PFSK-1 (cell line): ENCODE measurements at regions not wholly inside any gene's neighbourhood (a gene's known extent, or its start where the extent isn't known, plus 50 kb on each side); places are given as distances from the start of the nearest gene placed in this dataset.

Source experiments
- POLR2AphosphoS5 ChIP-seq: IDR thresholded peaks from 2 replicates; pipeline ENCODE4 v1.6.1; 2012; ENCODE audit warnings: low read depth, mild to moderate bottlenecking, control low read depth, low read length, moderate library complexity
- TF ChIP-seq, protein P1 (sequence below), 2 experiments: IDR thresholded peaks; 2 replicates each; pipeline versions ENCODE4 v1.6.1 to v1.8.0; 2011 to 2012; ENCODE audit warnings: low read depth in 2 of 2, low read length in 2 of 2, control low read depth in 1 of 2, inconsistent platforms in 1 of 2, mild to moderate bottlenecking in 1 of 2, moderate library complexity in 1 of 2; ENCODE audit not compliant: insufficient read depth in 1 of 2

DNA sequence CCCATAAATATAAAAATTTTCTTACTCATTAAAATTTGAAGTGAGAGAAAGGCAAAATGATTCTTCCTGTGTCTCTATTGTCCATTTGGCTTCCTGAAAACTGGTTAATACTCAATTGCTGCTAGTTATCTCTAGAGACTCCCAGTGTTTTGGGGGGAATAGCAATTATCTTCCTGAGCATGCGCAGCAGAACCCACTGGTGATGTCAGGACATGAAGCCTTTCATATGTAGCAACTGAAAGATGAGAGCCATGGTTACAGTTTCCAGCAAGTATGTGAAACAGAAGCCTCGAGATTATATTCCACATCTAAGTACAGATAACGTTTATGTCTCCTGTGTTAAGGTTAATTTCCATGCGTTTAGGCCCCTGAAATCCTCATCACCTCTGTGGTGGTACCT lies 254.3 kb upstream of the FIGN start:
- TF ChIP-seq POLR2AphosphoS5, result no peak
- TF ChIP-seq, protein P1, sequence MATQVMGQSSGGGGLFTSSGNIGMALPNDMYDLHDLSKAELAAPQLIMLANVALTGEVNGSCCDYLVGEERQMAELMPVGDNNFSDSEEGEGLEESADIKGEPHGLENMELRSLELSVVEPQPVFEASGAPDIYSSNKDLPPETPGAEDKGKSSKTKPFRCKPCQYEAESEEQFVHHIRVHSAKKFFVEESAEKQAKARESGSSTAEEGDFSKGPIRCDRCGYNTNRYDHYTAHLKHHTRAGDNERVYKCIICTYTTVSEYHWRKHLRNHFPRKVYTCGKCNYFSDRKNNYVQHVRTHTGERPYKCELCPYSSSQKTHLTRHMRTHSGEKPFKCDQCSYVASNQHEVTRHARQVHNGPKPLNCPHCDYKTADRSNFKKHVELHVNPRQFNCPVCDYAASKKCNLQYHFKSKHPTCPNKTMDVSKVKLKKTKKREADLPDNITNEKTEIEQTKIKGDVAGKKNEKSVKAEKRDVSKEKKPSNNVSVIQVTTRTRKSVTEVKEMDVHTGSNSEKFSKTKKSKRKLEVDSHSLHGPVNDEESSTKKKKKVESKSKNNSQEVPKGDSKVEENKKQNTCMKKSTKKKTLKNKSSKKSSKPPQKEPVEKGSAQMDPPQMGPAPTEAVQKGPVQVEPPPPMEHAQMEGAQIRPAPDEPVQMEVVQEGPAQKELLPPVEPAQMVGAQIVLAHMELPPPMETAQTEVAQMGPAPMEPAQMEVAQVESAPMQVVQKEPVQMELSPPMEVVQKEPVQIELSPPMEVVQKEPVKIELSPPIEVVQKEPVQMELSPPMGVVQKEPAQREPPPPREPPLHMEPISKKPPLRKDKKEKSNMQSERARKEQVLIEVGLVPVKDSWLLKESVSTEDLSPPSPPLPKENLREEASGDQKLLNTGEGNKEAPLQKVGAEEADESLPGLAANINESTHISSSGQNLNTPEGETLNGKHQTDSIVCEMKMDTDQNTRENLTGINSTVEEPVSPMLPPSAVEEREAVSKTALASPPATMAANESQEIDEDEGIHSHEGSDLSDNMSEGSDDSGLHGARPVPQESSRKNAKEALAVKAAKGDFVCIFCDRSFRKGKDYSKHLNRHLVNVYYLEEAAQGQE (IDR thresholded peaks at IDR 0.05; ENCODE audit: insufficient read depth in 1 of 2, low read depth in 2 of 2, low read length in 2 of 2), result no peak
